Myocyte (in vitro differentiated cells): ENCODE measurements at regions not wholly inside any gene's neighbourhood (a gene's known extent, or its start where the extent isn't known, plus 50 kb on each side); places are given as distances from the start of the nearest gene placed in this dataset.
"Not testable (repeated sequence)": the region's sequence is repeated elsewhere in the genome, so short reads cannot be mapped to it uniquely, and the experiment has no call there.

ENCODE experiments used
- DNase-seq: peaks from one replicate; pipeline ENCODE4 v3.0.0-alpha.2; 2012; ENCODE audit warnings: low read depth

DNA sequence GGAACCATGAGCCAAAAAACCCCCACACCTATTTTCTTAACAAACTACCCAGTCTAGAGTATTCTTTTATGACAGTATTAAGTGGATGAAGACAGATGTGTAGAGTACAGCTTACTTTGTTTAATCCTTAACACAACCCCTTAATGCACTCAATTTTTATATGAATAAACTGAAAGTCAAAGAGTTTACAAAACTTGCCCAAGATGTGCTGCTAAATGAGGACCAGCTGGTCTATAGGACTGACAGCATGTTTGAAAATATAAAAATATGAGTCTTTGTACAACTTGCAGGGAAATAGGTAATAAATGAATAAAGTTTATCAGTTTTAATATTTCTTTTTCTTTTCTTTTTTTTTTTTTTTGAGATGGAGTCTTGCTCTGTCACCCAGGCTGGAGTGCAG lies 102.3 kb downstream of the ZFY start:
- DNase-seq = no peak

GRCh38 chrY:3040415-3040814 lies 105.2 kb downstream of the ZFY start:
- DNase-seq = no peak

GRCh38 chrY:3041985-3042384 lies 106.8 kb downstream of the ZFY start:
- no peak for DNase-seq

DNA sequence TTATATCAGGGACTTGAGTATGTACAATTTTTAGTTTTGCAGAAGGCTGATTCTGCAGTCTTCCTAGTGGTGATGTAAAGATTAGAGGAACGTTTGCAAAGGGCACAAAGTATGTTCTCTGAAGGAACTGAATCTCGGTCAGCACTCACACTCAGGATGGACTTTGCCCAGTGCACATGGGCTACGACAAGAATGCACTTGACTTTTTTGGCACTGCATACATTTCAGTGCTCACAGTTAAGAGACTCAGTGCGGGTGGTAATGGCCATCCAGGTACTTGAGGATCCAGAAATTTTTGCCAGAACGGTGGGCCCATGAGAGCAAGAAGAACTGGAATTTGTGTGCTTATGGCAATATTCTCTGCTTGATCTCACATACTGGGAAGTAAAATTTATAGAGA lies 107.7 kb downstream of the ZFY start:
- no peak for DNase-seq

DNA sequence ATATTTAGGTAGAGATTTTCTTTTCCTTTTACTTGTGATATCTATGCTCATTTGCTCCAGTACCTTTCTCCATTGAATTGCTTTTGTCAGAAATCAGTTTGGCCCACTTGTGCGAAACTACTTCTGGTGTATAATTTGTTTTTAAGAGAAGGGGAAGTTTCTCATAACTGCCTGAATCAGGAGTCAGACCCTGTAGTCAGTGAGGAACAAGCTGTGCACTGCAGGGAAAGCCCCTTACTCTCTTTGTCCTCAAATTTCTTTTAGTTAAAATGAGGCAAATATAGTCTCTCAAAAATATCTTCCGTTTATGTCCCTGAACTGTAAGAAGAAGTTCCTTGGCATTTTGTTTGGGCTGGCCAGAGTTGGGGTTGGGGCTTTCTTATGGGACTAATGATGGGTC lies 109.9 kb downstream of the ZFY start:
- no peak for DNase-seq

DNA sequence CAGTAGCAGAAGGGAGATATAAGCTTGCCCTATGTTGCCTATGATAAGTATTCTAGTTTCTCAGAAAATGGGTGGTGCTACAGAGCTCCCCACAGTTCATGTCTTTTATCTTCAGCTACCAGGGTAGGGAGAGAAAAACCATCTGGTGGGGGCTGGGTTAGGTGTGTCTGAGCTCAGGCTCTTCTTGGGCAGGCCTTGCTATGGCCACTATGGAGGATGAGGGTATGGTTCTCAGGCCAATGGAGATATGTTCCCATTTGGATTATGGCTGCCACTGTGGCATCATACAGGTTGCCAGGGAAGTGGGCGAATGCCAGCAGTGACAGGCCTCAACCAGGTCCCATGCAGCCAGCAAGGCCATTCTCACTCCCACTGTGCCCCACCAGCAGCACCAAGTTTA lies 120.3 kb downstream of the ZFY start:
- DNase-seq = not testable (repeated sequence)

DNA sequence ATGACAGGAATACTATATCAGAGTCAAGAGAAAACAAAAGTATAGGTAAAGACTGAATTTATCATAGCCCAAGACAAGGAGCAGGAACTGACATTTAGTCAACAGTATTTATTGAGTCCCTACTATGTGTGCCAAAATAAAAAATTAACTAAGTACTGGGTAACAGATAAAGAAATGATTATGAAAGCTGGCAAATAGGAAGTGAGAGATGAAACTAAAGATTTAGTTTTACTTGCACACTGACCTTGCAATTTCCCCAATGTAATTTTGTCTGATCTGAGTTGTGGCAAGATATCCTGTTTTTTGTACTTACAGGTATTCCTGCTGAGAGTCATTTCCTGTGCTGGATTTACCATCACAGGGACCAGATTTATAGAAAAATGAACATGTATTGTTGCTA lies 123.2 kb downstream of the ZFY start:
- DNase-seq = not testable (repeated sequence)

DNA sequence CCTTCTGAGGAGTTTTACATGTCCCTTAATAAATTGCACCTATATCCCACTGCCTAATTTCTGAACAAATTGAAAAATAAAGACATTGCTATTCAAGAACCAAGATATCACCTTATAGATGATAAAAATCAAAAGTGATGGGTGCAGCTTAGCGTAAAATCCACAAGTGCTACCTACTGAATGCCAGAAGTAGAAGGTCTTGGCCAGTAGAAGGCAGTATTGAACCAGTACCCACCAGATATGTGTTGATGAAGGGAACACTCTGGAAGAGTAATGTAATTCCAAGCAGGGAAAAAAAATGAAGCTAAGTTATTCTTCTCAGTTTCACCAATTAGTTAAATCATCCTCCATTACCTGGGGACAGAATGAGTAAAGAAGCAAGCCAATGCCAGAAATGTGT lies 125.5 kb downstream of the ZFY start:
- peak; percentile 1 for DNase-seq

DNA sequence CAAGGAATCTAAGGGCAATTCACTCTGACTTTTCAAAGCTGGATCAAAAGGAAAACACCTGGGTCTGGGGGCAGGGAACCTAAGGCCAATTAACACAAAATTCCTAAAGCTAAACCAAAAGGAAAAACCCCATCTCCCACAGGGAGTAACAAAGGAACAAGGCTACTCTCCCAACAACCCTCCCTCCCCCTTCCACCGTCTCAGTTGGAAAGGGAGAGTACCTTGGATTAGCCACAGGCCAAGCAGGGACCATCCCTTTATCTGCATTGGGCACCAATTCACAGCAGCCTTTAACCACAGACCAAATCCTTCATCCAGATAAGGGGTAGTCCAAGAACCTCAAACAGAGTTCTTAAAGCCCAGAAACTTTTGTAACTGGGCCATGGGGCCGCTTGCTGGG lies 153.0 kb downstream of the ZFY start:
- DNase-seq = not testable (repeated sequence)

DNA sequence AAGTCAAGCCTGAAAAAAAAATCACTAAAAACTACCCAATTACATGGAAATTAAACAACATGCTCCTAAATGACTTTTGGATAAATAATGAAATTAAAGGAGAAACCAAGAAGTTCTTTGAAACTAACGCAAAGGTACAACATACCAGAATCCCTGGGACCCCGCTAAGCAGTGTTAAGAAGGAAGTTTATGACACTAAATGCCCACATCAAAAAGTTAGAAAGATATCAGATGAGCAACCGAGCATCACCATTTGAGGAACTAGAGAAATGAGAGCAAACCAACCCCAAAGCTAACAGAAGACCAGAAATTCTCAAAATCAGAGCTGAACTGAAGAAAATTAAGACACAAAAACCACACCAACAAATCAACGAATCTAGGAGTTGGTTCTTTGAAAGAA lies 173.5 kb downstream of the ZFY start:
- not testable (repeated sequence) for DNase-seq

- DNase-seq = not testable (repeated sequence)
Measured at GRCh38 chrY:3120234-3120633, 185.1 kb downstream of the ZFY start.

DNA sequence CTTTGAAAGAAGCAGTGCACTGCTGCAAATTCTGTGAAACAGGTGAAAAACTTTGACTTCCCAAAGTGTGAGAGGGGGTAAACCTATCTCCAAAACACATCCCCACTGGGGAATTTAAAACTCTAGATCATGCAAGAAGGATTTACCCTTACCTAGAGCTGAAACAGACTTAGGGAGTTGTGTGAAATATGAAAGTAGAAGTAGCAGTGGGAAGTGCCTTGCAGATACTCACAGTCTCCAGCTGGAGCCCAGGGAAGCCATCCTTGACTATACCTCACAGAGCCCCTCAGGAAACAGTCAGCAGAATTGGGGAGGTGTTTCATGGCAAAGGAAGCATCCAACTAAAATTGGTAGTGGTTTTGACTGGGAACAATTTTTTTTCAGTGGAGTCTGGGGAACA lies 185.5 kb downstream of the ZFY start:
- DNase-seq = not testable (repeated sequence)

GRCh38 chrY:3123482-3123881 lies 188.3 kb downstream of the ZFY start:
- DNase-seq = peak; percentile 1

- DNase-seq = not testable (repeated sequence)
Measured at GRCh38 chrY:3171074-3171473, 235.9 kb downstream of the ZFY start.

GRCh38 chrY:3195035-3195434 lies 259.9 kb downstream of the ZFY start:
- DNase-seq = not testable (repeated sequence)

- DNase-seq = not testable (repeated sequence)
Measured at GRCh38 chrY:3202287-3202686, 267.1 kb downstream of the ZFY start.

- not testable (repeated sequence) for DNase-seq
Measured at GRCh38 chrY:3206733-3207132, 271.6 kb downstream of the ZFY start.

GRCh38 chrY:3213183-3213582 lies 278.0 kb downstream of the ZFY start:
- DNase-seq = not testable (repeated sequence)

GRCh38 chrY:3218134-3218533 lies 283.0 kb downstream of the ZFY start:
- not testable (repeated sequence) for DNase-seq

DNA sequence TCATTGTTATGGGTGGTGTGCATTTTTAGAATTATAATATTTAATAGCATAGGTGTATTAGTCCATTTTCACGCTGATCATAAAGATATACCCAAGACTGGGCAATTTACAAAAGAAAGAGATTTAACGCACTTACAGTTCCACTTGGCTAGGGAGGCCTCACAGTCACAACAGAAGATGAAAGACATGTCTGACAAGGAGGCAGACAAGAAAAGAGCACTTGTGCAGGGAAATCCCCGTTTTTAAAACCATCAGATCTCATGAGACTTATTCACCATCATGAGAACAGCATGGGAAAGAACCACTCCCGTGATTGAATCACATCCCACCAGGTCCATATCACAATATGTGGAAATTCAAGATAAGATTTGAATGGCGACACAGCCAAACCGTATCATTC lies 283.4 kb downstream of the ZFY start:
- DNase-seq = not testable (repeated sequence)

GRCh38 chrY:3262911-3263310 lies 316.0 kb upstream of the TGIF2LY start:
- DNase-seq = not testable (repeated sequence)

- not testable (repeated sequence) for DNase-seq
Measured at GRCh38 chrY:3288063-3288462, 290.8 kb upstream of the TGIF2LY start.

- DNase-seq = not testable (repeated sequence)
Measured at GRCh38 chrY:3297235-3297634, 281.6 kb upstream of the TGIF2LY start.

DNA sequence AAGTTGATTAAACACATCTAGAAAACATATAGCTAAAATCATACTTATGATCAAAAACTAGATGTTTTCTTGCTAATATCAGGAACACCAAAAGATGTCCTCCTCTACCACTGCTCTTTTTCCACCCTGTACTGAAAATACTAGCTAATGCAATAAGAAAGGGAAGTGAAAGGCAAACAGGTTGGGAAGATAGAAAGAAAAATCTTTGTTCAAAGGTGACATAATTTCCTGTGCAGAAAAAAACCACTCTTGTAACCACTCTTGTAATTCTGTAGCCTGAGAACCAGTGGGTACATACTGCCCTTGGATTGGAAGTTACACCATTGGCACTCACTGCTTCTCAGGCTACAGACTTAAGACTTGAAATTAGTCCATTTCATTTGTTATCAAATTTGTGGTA lies 258.9 kb upstream of the TGIF2LY start:
- not testable (repeated sequence) for DNase-seq
